ENCODE measurements at regions not wholly inside any gene's neighbourhood (a gene's known extent, or its start where the extent isn't known, plus 50 kb on each side); places are given as distances from the start of the nearest gene placed in this dataset.

GRCh38 chr11:62025487-62026105, 58.2 kb upstream of the FTH1 start (continued):
- TF ChIP-seq MTF1 (CRISPR knock-in tag; IDR thresholded peaks at IDR 0.05; ENCODE audit: borderline replicate concordance), result no peak
- no peak for TF ChIP-seq NFE2L1 (tag; IDR thresholded peaks at IDR 0.05; ENCODE audit: borderline replicate concordance, low read depth)
- peak; percentile 82 for TF ChIP-seq ZNF232 (CRISPR knock-in tag; IDR thresholded peaks at IDR 0.05)
- peak; percentile 91; the same call in 1 of the 2 replicates for TF ChIP-seq CBFB (CRISPR knock-in tag; IDR thresholded peaks at IDR 0.05)
- TF ChIP-seq ETV6 (IDR thresholded peaks at IDR 0.05; ENCODE audit: borderline replicate concordance in 1 of 2, low read depth in 2 of 2, low read length in 1 of 2), result peak; percentile 32 to 62; a peak in 2 of 4 replicates
- 0 out of 2 replicates have a peak, but pooled peaks have one; percentile 63 for TF ChIP-seq ETV6 (CRISPR knock-in tag; IDR thresholded peaks at IDR 0.05; ENCODE audit: borderline replicate concordance)
- TF ChIP-seq TAF1 (IDR thresholded peaks at IDR 0.05; ENCODE audit: control insufficient read depth, extremely low read depth, insufficient read depth, low read length, severe bottlenecking), result peak; percentile 55
- no peak for TF ChIP-seq HIVEP1 (CRISPR knock-in tag; IDR thresholded peaks at IDR 0.05)
- no peak for TF ChIP-seq TFAM (CRISPR knock-in tag; conservative IDR thresholded peaks at IDR 0.05)
- TF ChIP-seq CBX2 (IDR thresholded peaks at IDR 0.05; ENCODE audit: insufficient read depth, low read length, poor library complexity, severe bottlenecking), result no peak
- no peak for TF ChIP-seq U2AF2 (optimal IDR thresholded peaks at IDR 0.05; ENCODE audit: low read depth, low read length)
- TF ChIP-seq CHD7 (IDR thresholded peaks at IDR 0.05; ENCODE audit: low read depth, low read length), result no peak
- TF ChIP-seq KDM4B (IDR thresholded peaks at IDR 0.05; ENCODE audit: borderline replicate concordance in 2 of 2, low read depth in 1 of 2), result 0 out of 4 replicates have a peak, but pooled peaks of 1 of the 2 experiments have one; percentile 28
- TF ChIP-seq DPF2 (IDR thresholded peaks at IDR 0.05), result peak; percentile 97
- no peak for TF ChIP-seq NR4A1 (CRISPR knock-in tag; IDR thresholded peaks at IDR 0.05)
- TF ChIP-seq NR4A1 (tag; IDR thresholded peaks at IDR 0.05), result peak; percentile 58; the same call in 1 of the 2 replicates
- TF ChIP-seq XRCC4 (IDR thresholded peaks at IDR 0.05; ENCODE audit: extremely low read depth, insufficient read depth, insufficient read length), result no peak
